Uterus (tissue), 3 donors: ENCODE measurements at regions not wholly inside any gene's neighbourhood (a gene's known extent, or its start where the extent isn't known, plus 50 kb on each side); places are given as distances from the start of the nearest gene placed in this dataset.

Source experiments
- DNase-seq, 2 donors: peaks; one replicate each; pipeline ENCODE4 v3.0.0-alpha.2; 2019 to 2020
- H3K27ac ChIP-seq, 2 donors: fragments of 200-600 bp; sonication (generic); 1 replicate in 1 of 2; 2 replicates in 1 of 2; pipeline ENCODE4 v1.5.1; 2016 to 2018
- H3K27me3 ChIP-seq, 2 donors: fragments of 200-600 bp; sonication (generic); one replicate each; pipeline ENCODE4 v1.5.1; 2018 to 2019; ENCODE audit warnings: control low read depth in 1 of 2
- H3K36me3 ChIP-seq, 2 donors: fragments of 200-600 bp; sonication (generic); one replicate each; pipeline ENCODE4 v1.5.1; 2019; ENCODE audit warnings: control low read depth in 1 of 2
- H3K4me1 ChIP-seq, 2 donors: fragments of 200-600 bp; sonication (generic); one replicate each; pipeline ENCODE4 v1.5.1; 2018 to 2019; ENCODE audit warnings: control low read depth in 1 of 2
- H3K4me3 ChIP-seq, 2 donors: fragments of 200-600 bp; sonication (generic); 1 replicate in 1 of 2; 2 replicates in 1 of 2; pipeline ENCODE4 v1.5.1; 2018 to 2019; ENCODE audit warnings: mild to moderate bottlenecking in 1 of 2
- H3K9me3 ChIP-seq, 2 donors: fragments of 200-600 bp; sonication (generic); one replicate each; pipeline ENCODE4 v1.5.1; 2019; ENCODE audit warnings: control low read depth in 1 of 2
- CTCF ChIP-seq, 4 experiments: fragments of 200-600 bp in 2 of 4; fragments of 450-650 bp in 2 of 4; sonication (generic) in 2 of 4; IDR thresholded peaks; one replicate each; pipeline ENCODE4 v1.5.1; 2016 to 2019; ENCODE audit warnings: antibody characterized with exemption in 4 of 4, mild to moderate bottlenecking in 2 of 4, moderate library complexity in 1 of 4
- POLR2A ChIP-seq, 2 donors: fragments of 450-650 bp; IDR thresholded peaks; one replicate each; pipeline ENCODE4 v1.6.1; 2016; ENCODE audit warnings: antibody characterized with exemption in 2 of 2, mild to moderate bottlenecking in 1 of 2, moderate library complexity in 1 of 2
- intact Hi-C: fragments of 100-400 bp; cut with DNase I; formaldehyde crosslinking; loops from one replicate; pipeline ENCODE4 v1.15.1; 2023; ENCODE audit warnings: low total_unique reads
- donor health status: DM: yes; HTN: yes; CAD: no.

- no peak for DNase-seq
- Histone ChIP-seq H3K9me3 (no peaks in the 10 kb centered on the region), H3K27me3 (peaks cover 0 to 5% of the 10 kb centered on the region in 2 donors), H3K27ac (no peak overlapping the region), H3K36me3 (no peaks in the 10 kb centered on the region), H3K4me1 (no peaks in the 10 kb centered on the region), H3K4me3 (no peak overlapping the region)
- intact Hi-C loops, result no loop called here
- no peak for TF ChIP-seq CTCF (IDR thresholded peaks at IDR 0.05)
- TF ChIP-seq POLR2A (IDR thresholded peaks at IDR 0.05), result no peak
Measured at GRCh38 chr7:9204571-9204970, 771.2 kb downstream of the NXPH1 start.

- peaks cover 0 to 4% of the 10 kb centered on the region in 2 donors for H3K36me3 ChIP-seq
- H3K27ac ChIP-seq, result no peak overlapping the region
- no peaks in the 10 kb centered on the region for H3K9me3 ChIP-seq
- intact Hi-C loops, result no loop called here
- no peaks in the 10 kb centered on the region for H3K27me3 ChIP-seq
- TF ChIP-seq POLR2A (IDR thresholded peaks at IDR 0.05) (no peak), CTCF (IDR thresholded peaks at IDR 0.05) (no peak)
- no peak for DNase-seq
- no peak overlapping the region for H3K4me3 ChIP-seq
- H3K4me1 ChIP-seq, result no peaks in the 10 kb centered on the region
Measured at GRCh38 chr7:9210114-9210513, 776.7 kb downstream of the NXPH1 start.

GRCh38 chr7:9217204-9217603, 783.8 kb downstream of the NXPH1 start:
- peaks cover 0 to 4% of the 10 kb centered on the region in 2 donors for H3K36me3 ChIP-seq
- no peaks in the 10 kb centered on the region for H3K27me3 ChIP-seq
- DNase-seq, result no peak
- no peaks in the 10 kb centered on the region for H3K9me3 ChIP-seq
- no peaks in the 10 kb centered on the region for H3K4me1 ChIP-seq
- no peak overlapping the region for H3K4me3 ChIP-seq
- no peak overlapping the region for H3K27ac ChIP-seq
- TF ChIP-seq POLR2A (IDR thresholded peaks at IDR 0.05) (no peak), CTCF (IDR thresholded peaks at IDR 0.05) (no peak)
- intact Hi-C loops, result no loop called here

- TF ChIP-seq CTCF (IDR thresholded peaks at IDR 0.05), result no peak
- TF ChIP-seq POLR2A (IDR thresholded peaks at IDR 0.05), result no peak
- Histone ChIP-seq H3K4me3 (no peak overlapping the region), H3K36me3 (no peaks in the 10 kb centered on the region), H3K9me3 (no peaks in the 10 kb centered on the region), H3K27ac (no peak overlapping the region), H3K4me1 (no peaks in the 10 kb centered on the region), H3K27me3 (no peaks in the 10 kb centered on the region)
- intact Hi-C loops, result no loop called here
- no peak for DNase-seq
Measured at GRCh38 chr7:9226500-9226899, 793.1 kb downstream of the NXPH1 start.

GRCh38 chr7:9231630-9232121, 798.3 kb downstream of the NXPH1 start:
- intact Hi-C loops, result no loop called here
- Histone ChIP-seq H3K9me3 (no peaks in the 10 kb centered on the region), H3K4me3 (no peak overlapping the region), H3K36me3 (no peaks in the 10 kb centered on the region), H3K27ac (no peak overlapping the region), H3K4me1 (no peaks in the 10 kb centered on the region), H3K27me3 (no peaks in the 10 kb centered on the region)
- no peak for DNase-seq
- TF ChIP-seq CTCF (IDR thresholded peaks at IDR 0.05) (no peak), POLR2A (IDR thresholded peaks at IDR 0.05) (no peak)
